Limb (tissue), 2 donors: ENCODE measurements at regions not wholly inside any gene's neighbourhood (a gene's known extent, or its start where the extent isn't known, plus 50 kb on each side); places are given as distances from the start of the nearest gene placed in this dataset.

Experiments
- DNase-seq, 2 donors: peaks; one replicate each; pipeline ENCODE4 v3.0.0-alpha.2; 2016; ENCODE audit errors: extremely low spot score in 2 of 2

DNA sequence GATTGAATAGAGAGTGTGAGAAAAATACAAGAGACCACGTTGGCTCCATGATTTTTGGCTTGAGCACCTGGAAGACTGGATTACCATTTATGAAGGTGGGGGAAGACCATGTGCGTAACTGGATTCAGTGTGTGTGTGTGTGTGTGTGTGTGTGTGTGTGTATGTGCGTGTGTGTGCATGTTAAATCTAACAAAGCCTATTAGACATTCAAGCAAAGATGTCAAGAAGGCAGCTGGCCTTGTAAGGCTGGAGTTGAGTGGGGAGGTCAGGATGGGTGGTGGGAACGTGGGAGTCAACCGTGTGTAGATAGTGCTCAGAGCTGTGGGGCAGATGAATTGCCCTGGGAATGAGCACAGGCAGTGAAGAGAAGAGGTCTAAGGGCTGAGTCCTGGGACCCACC, 293.8 kb upstream of the POU3F1 start:
- no peak for DNase-seq

DNA sequence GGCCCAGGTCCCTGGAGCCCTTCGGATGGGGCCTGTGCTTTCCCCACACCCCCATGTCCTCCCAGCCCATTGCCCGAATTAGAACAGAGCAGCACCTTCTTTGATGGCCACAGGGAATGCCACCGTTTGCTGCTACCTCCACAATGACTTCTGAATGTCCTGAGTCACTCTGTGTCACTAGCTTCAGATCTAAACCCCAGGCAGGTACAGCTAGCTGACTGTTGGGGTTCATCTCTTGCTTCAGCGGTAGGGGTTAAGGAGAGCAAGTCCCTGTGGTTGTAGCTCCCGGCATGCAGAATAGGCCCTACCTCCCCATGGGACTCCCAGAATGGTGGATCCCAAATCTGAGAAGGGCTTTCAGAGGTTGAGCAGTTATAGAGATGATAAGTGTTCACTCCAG, 291.1 kb upstream of the POU3F1 start:
- DNase-seq, result no peak

GRCh38 chr1:38336961-38337360, 290.4 kb upstream of the POU3F1 start:
- DNase-seq, result no peak

GRCh38 chr1:38336301-38336923, 289.8 kb upstream of the POU3F1 start:
- no peak for DNase-seq

DNA sequence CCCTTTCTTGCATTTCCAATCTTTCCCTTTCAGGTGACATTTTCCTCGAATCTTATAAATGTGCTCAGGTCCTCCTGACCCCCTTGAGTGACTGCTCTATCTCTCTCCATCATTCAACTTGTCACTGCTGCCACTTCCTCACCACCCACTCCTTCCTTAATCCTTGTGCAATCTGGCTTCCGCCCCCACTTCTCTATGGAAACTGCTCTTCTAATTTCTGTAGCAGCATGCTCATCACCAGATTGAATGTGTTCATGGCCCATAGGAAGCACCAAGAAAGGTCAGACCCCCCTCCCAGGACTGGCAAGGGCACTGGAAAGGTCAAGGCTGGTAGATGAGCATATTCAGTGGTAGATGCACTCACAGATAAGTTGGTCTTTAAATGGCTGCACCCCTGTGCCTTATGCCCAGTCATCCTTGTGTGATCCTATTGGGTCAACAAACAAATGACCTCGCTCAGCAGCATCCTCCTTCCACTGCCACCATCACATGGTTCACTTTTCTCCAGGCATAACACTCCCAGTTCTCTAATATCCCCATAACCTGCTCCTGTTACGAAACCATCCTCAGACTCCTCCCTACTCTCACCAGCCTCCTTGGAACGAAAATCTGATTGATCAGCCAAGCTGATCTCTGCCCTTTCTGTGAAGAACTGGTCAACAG, 288.5 kb upstream of the POU3F1 start:
- no peak for DNase-seq

DNA sequence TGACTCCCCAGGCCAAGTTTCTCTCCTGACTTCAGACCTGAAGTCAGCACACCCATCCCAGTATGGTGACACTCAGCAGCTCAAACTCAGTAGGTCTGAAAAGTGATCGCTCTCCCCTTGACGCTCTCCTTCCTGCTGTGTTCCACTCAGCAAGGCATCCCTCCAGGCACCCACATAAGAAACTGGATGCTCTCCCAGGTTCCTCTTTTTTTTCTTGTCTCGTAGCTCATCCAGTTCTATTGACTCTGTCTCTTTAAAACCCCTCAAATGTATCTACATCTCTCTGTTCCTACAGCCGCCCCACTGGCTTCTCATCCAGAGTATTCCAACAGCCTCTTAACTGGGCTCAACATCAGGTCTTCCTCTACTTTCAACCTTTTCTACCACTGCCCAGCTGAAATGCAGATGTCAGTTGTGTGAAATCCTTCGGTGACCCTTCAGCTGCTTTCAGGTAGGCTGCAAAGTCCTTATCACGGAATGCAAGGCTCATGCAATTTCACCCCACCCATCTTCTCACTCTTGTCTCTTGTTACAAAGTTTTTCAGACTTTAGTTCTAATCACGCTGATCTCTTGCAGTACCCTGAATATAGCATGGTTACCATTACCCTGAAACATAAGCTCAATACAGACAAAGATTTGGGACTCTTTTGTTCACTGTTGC, 286.2 kb upstream of the POU3F1 start:
- DNase-seq, result no peak

DNA sequence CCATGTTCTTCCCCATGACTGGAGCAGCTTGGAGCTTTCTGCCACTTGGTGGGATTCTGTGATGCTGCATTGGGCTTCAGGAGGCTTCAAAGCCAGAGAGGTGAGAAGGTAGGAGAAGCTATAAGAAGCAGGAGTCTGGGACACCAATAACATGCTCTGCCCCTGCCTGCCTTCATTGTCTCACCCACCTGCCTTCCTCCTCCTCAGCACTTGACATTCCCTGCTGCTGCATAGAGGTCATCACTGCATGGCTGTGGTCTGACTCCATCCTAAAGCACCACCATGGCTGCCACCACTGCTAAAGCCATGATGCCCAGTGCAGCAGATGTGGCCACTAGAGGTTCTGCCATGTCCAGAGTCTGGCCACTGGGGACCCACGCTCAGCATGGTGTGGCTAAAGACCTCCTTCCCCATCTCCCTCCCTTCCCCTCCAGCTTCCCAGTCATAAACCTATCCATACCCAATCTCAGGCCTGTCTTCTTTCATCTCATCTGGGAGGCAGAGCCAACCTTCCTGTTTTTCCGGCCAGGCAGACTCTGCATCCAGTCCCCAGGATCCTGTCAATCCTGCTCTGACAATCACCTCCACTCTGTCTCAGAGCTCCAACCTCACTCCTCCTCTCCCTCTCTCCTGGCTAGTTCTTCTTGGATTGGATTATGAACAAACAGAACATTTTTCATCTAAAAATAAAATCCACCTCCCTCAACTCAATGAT, 285.1 kb upstream of the POU3F1 start:
- no peak for DNase-seq

GRCh38 chr1:38330799-38331198, 284.2 kb upstream of the POU3F1 start:
- no peak for DNase-seq

- no peak for DNase-seq
Observed at GRCh38 chr1:38329644-38330043, 283.1 kb upstream of the POU3F1 start.

DNA sequence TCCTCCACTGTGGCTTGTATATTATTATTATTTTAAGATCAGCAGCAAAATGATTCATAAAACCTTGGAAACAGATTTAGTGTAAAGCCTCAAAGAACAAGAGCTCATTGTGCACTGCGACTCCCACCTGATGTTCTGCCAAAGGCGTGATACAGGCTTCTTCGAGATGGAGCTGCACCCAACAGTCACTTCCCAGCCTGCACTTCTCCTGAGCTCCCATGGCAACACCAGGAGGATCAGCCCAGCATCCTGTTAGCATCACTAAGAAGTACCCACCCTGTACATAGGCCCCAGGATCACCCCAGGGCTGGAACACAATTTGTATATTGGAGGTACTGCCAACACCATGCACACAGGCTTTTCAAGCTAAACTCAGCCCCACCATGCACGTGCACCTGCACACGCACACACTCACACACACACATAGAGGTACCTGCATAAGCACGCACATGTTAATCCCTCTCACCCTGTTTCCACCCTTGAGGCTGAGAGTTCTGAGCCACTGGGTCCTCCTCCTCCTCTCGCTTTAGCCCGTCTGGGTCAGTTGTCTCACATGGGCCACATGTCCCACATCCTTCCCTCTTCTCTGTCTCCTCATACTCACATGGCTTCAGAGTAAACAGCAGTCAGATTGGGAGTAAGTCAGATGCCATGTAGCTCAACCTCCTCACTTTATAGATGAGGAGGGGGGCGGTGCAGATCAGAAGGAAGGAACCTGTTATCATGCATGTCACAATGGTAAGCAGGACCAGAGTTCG, 281.9 kb upstream of the POU3F1 start:
- no peak for DNase-seq

DNA sequence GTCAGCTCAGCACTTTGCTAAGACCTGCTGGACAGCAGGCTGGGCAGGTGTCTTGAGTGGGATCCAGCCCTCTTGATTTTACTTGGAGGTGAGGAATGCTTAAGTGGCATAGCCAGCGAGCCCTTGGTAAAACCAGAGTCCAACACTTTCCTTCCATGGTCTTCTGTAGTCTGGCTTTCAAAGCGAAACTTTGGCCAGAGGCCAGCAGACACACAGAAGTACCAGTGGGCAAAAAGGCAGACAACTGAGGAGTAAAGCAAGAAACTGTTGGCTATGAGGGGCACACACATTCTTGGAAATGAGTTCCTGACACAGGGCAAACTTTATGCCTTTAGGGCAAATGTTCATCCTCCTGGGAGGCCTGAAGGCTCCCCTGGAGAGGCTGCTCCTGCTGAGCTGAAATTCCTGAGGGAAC, 281.0 kb upstream of the POU3F1 start:
- no peak for DNase-seq

DNA sequence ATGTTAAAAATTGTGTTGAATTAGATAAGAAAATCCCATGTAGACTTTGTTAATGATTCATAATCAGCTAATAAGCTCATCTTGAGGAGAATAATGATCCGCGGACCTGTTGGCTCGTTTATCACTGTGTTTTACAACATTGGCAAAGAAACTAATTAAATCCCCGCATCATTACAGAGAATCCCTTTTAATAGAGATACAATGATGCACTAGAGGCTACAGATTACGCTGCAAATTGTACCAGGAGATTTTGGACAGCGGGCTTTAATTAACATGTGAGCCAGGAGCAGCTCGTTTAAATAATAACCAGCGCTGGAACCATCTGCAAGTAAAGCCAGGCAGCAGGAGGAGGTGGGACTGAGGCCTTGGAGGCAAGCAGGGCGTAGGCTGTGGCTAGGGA, 280.3 kb upstream of the POU3F1 start:
- no peak for DNase-seq

- DNase-seq, result no peak
Observed at GRCh38 chr1:38326135-38326534, 279.5 kb upstream of the POU3F1 start.

- no peak for DNase-seq
Observed at GRCh38 chr1:38312753-38313152, 266.2 kb upstream of the POU3F1 start.

DNA sequence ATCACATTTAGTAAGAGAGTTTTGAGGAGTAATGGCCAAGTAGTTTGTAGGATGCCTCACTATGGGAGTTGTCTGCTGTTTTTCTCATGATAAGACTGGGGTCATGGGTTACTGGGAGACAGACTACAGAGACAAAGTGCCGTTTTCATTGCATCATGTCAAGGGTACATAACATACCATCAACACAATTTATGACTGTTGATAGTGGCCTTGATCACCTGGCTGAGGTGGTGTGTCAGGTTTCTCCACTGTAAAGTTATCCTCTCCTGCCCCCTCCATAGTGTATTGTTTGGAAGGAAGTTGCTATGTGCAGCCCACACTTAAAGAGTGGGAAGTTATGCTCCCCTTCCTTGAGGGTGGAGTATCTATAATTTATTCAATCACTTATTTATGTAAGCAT, 263.5 kb upstream of the POU3F1 start:
- no peak for DNase-seq

GRCh38 chr1:38308780-38309179, 262.2 kb upstream of the POU3F1 start:
- no peak for DNase-seq

DNA sequence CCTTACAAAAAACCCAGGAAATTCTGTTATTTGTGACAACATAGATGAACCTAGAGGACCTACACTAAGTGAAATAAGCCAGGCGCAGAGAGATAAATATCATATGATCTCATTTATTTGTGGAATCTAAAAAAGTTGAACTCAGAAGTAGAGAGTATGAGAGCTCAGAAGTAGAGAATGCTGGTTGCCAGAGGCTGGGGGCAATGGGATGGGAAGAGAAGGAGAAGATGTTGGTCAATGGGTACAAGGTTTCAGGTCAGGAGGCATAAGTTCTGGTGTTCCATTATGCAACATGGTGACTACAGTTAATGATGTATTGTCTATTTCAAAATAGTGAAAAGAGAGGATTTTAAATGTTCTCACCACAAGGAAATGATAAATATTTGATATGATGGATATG, 259.1 kb upstream of the POU3F1 start:
- no peak for DNase-seq

GRCh38 chr1:38303843-38304242, 257.2 kb upstream of the POU3F1 start:
- DNase-seq, result no peak

GRCh38 chr1:38301040-38301439, 254.4 kb upstream of the POU3F1 start:
- no peak for DNase-seq

DNA sequence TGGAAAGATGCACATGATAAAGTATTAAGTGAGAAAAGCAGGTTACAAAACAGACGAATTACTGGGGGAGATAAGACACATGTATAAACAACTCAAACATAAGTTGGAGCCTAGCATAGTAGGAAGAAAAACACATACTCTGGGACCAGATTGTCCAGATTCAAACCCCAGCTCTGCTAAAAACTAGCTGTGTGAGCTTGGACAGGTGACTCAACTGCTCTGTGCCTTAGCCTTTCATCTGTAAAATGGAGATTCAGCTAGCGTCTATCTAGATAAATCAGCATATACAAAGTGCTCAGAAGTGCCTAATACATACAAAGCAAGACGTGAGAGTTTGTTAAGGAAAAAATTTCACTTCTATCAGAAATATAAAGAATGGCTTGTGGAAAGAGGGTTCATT, 254.0 kb upstream of the POU3F1 start:
- DNase-seq, result no peak

- DNase-seq, result no peak
Observed at GRCh38 chr1:38297842-38298241, 251.2 kb upstream of the POU3F1 start.

DNA sequence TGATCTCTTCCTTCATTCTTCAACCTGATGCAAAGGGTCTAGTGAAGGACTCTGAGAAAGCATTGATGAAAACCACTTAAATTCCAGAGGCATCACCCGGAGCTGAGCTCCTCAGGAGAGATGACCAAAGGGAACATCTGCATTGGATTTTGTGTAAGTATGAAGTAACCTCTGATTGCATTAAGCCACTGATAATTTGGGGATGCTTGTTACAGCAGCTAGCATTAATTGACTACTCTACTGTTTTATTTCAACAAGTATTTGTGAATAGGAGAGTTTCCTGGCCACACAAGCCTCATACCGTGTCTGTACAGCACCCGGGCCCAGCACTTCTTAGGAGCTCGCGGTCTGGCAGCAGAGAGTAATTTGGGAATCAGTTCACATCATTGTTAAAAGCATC, 250.7 kb upstream of the POU3F1 start:
- DNase-seq, result no peak
